K562 (cell line): ENCODE measurements at regions not wholly inside any gene's neighbourhood (a gene's known extent, or its start where the extent isn't known, plus 50 kb on each side); places are given as distances from the start of the nearest gene placed in this dataset.

Experiments
- ATAC-seq: fragments of 200-7000 bp; cut with Tn5 transposase; 3 replicates; pipeline ENCODE4 v1.9.1; 2020; ENCODE audit warnings: moderate library complexity
- BruUV-seq: library from RNA; stranded (reverse); fragments of 400-500 nt; replicated peaks from 2 replicates; lab custom pipeline; 2021; lab: Mats Ljungman, UMichigan
- CTCF ChIA-PET: fragments of 300-600 bp; formaldehyde crosslinking; extraction: SDS; loops from one replicate; lab custom pipeline; 2021; ENCODE audit warnings: low intra/inter-chr PET ratio; lab: Yijun Ruan, JAX
- POLR2A ChIA-PET: fragments of 300-600, 350-650 bp; sonication (Branson Sonifier 250); formaldehyde crosslinking; extraction: SDS; loops from one replicate; lab custom pipeline; 2021; ENCODE audit warnings: antibody characterized with exemption, inconsistent platforms; lab: Yijun Ruan, JAX
- DNase-seq, 4 experiments: peaks; one replicate each; pipeline versions ENCODE4 v3.0.0 to v3.0.0-alpha.2; 2011 to 2018; ENCODE audit warnings: low spot score in 3 of 4, mixed read lengths in 3 of 4; ENCODE audit errors: extremely low read depth in 1 of 4
- FAIRE-seq: peaks from 2 replicates; lab custom pipeline; 2011; peaks lifted over from hg19 to GRCh38; lab: Jason Lieb, UNC
- H2AFZ ChIP-seq: 2 replicates; pipeline ENCODE4 v1.6.0; 2011; ENCODE audit warnings: low read depth, low read length, control low read depth, inconsistent platforms
- H3K27ac ChIP-seq: fragments of 200-600 bp; 3 replicates; pipeline ENCODE4 v1.8.0; 2011; ENCODE audit warnings: low read depth, mild to moderate bottlenecking, control low read depth, inconsistent platforms, low read length, moderate library complexity, mixed read lengths; ENCODE audit errors: extremely low read depth
- H3K27me3 ChIP-seq, 2 experiments: fragments of 300-600 bp in 1 of 2; 2 replicates in 1 of 2; 3 replicates in 1 of 2; pipeline versions ENCODE4 v1.6.0 to v1.8.0; 2011; ENCODE audit warnings: inconsistent platforms in 2 of 2, low read length in 2 of 2, mild to moderate bottlenecking in 1 of 2, mixed read lengths in 1 of 2, moderate library complexity in 1 of 2; ENCODE audit not compliant: control insufficient read depth in 2 of 2, insufficient read depth in 2 of 2
- H3K36me3 ChIP-seq: fragments of 300-600 bp; 3 replicates; pipeline ENCODE4 v1.8.0; 2011; ENCODE audit warnings: mild to moderate bottlenecking, low read length, inconsistent platforms; ENCODE audit not compliant: control insufficient read depth, insufficient read depth
- H3K4me1 ChIP-seq, 2 experiments: fragments of 200-600 bp in 1 of 2; replicated peaks in 1 of 2; 2 replicates in 1 of 2; 3 replicates in 1 of 2; pipeline versions ENCODE4 v1.5.1 to v1.8.0; 2011; ENCODE audit warnings: inconsistent platforms in 2 of 2, low read length in 2 of 2, mild to moderate bottlenecking in 1 of 2, mixed read lengths in 1 of 2, moderate library complexity in 1 of 2; ENCODE audit not compliant: control insufficient read depth in 2 of 2, insufficient read depth in 2 of 2
- H3K4me2 ChIP-seq: 2 replicates; pipeline ENCODE4 v1.6.1; 2011; ENCODE audit warnings: low read length, control low read depth, inconsistent platforms, mixed read lengths; ENCODE audit not compliant: insufficient read depth
- H3K4me3 ChIP-seq: fragments of 200-600 bp; sonication (generic), shearing (Covaris generic); 2 replicates; pipeline ENCODE4 v1.5.1; 2016; ENCODE audit warnings: control low read depth, inconsistent platforms
- H3K79me2 ChIP-seq: fragments of 200-600 bp; 3 replicates; pipeline ENCODE4 v1.8.0; 2011; ENCODE audit warnings: low read length, inconsistent platforms; ENCODE audit not compliant: control insufficient read depth, insufficient read depth
- H3K9ac ChIP-seq, 2 experiments: 2 replicates each; pipeline versions ENCODE4 v1.6.0 to v1.6.1; 2011; ENCODE audit warnings: low read depth in 2 of 2, low read length in 2 of 2, control low read depth in 1 of 2, inconsistent platforms in 1 of 2, mild to moderate bottlenecking in 1 of 2, mixed read lengths in 1 of 2; ENCODE audit not compliant: insufficient read depth in 1 of 2
- H3K9me1 ChIP-seq: one replicate; pipeline ENCODE4 v1.6.0; 2011; ENCODE audit warnings: inconsistent platforms, mild to moderate bottlenecking, low read length, moderate library complexity; ENCODE audit not compliant: control insufficient read depth, insufficient read depth
- H3K9me3 ChIP-seq: replicated peaks from 2 replicates; pipeline ENCODE4 v1.5.1; 2011; ENCODE audit warnings: low read depth, low read length, inconsistent platforms; ENCODE audit not compliant: control insufficient read depth, insufficient read depth
- H4K20me1 ChIP-seq: replicated peaks from 2 replicates; pipeline ENCODE4 v1.6.1; 2011; ENCODE audit warnings: low read length, inconsistent platforms, mixed read lengths; ENCODE audit not compliant: control insufficient read depth, insufficient read depth
- CHD1 ChIP-seq: fragments of 200-600 bp; sonication (generic); IDR thresholded peaks from one replicate; pipeline ENCODE4 v1.6.1; 2012; ENCODE audit warnings: mild to moderate bottlenecking, moderate library complexity, low read length, inconsistent platforms
- EP400 ChIP-seq: fragments of 450-650 bp; IDR thresholded peaks from 2 replicates; pipeline ENCODE4 v1.6.1; 2017; ENCODE audit warnings: antibody characterized with exemption, mild to moderate bottlenecking, moderate library complexity
- SMAD2 ChIP-seq: fragments of 150-350 bp; IDR thresholded peaks from 2 replicates; pipeline ENCODE4 v1.6.1; 2014; ENCODE audit warnings: low read depth, mild to moderate bottlenecking, low read length
- SRSF7 ChIP-seq: fragments of 200-400 bp; formaldehyde crosslinking; optimal IDR thresholded peaks from 2 replicates; pipeline ENCODE3; 2017; ENCODE audit warnings: mild to moderate bottlenecking, low read depth, low read length
- TGIF2 ChIP-seq: sonication (generic); formaldehyde crosslinking; IDR thresholded peaks from 2 replicates; pipeline ENCODE4 v1.8.1; 2022; ENCODE audit warnings: mild to moderate bottlenecking, missing genetic modification reagents, moderate library complexity
- ZBTB8A ChIP-seq: fragments of 450-650 bp; IDR thresholded peaks from 2 replicates; pipeline ENCODE4 v1.6.1; 2018; ENCODE audit warnings: mild to moderate bottlenecking, moderate library complexity; ENCODE audit not compliant: partially characterized antibody
- WGBS: fragments of 100-300 bp; shearing (Covaris generic); methylation state at CpG from one replicate; pipeline ENCODE4 v1.1.6; 2016; ENCODE audit warnings: low coverage, mixed read lengths; ENCODE audit not compliant: insufficient coverage; ENCODE audit errors: missing lambda C conversion rate; 5-methylcytosine and 5-hydroxymethylcytosine counted together
- in situ Hi-C: fragments of 300-500 bp; cut with MboI; formaldehyde crosslinking; loops from 4 replicates; pipeline ENCODE4 v1.15.0; 2018; ENCODE audit warnings: inconsistent platforms, mixed read lengths
- intact Hi-C: fragments of 100-400 bp; cut with micrococcal nuclease; formaldehyde crosslinking; loops from 2 replicates; pipeline ENCODE4 v1.14.2; 2022
- TF ChIP-seq, protein P1 (sequence below), 2 experiments: fragments of 250-450 bp in 1 of 2; fragments of 450-650 bp in 1 of 2; sonication (Bioruptor Pico) in 1 of 2; IDR thresholded peaks; 2 replicates each; pipeline versions ENCODE4 v1.6.1 to v1.8.0; 2016 to 2021; ENCODE audit warnings: mild to moderate bottlenecking in 2 of 2, moderate library complexity in 2 of 2, missing compliant biosample characterization in 1 of 2, missing genetic modification characterization in 1 of 2
- TF ChIP-seq, protein P2 (sequence below): fragments of 250-450 bp; sonication (Bioruptor Pico); IDR thresholded peaks from 2 replicates; pipeline ENCODE4 v1.4.0; 2020

DNA sequence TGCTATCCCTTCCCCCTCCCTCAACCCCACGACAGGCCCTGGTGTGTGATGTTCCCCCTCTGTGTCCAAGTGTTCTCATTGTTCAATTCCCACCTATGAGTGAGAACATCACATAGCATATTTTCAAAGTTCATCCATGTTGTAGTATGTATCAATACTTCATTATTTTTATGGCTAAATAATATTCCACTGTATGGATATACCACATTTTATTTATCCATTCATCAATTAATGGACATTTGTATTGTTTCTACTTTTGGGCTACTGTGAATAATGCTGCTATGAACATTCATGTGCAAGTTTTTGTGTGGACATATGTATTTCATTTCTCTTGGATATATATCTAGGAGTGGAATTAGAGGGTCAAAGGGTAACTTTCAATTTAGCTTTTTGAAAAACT, 58.7 kb upstream of the ARMC2 start:
- no peak overlapping the region for H3K9ac ChIP-seq
- no peak overlapping the region for H3K27ac ChIP-seq
- no peak overlapping the region for H2AFZ ChIP-seq
- TF ChIP-seq CHD1 (no peak), EP400 (no peak), ZBTB8A (no peak), SRSF7 (no peak), TGIF2 (CRISPR knock-in tag) (no peak), SMAD2 (no peak)
- TF ChIP-seq, protein P1, sequence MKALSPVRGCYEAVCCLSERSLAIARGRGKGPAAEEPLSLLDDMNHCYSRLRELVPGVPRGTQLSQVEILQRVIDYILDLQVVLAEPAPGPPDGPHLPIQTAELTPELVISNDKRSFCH (CRISPR knock-in tag; IDR thresholded peaks at IDR 0.05), result no peak
- TF ChIP-seq, protein P1 (tag; IDR thresholded peaks at IDR 0.05), result no peak
- TF ChIP-seq, protein P2, sequence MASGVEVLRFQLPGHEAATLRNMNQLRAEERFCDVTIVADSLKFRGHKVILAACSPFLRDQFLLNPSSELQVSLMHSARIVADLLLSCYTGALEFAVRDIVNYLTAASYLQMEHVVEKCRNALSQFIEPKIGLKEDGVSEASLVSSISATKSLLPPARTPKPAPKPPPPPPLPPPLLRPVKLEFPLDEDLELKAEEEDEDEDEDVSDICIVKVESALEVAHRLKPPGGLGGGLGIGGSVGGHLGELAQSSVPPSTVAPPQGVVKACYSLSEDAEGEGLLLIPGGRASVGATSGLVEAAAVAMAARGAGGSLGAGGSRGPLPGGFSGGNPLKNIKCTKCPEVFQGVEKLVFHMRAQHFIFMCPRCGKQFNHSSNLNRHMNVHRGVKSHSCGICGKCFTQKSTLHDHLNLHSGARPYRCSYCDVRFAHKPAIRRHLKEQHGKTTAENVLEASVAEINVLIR, result no peak
- no TSS peak for BruUV-seq
- POLR2A ChIA-PET, result no interaction called here
- H3K9me1 ChIP-seq, result no peaks in the 10 kb centered on the region
- no peak overlapping the region for H3K4me3 ChIP-seq
- peaks cover 8 to 15% of the 10 kb centered on the region in 2 experiments; a peak in 3 of 5 replicates for H3K27me3 ChIP-seq
- no peaks in the 10 kb centered on the region for H3K36me3 ChIP-seq
- H4K20me1 ChIP-seq, result no peaks in the 10 kb centered on the region
- no peak overlapping the region for H3K4me2 ChIP-seq
- CTCF ChIA-PET, result interaction anchor here (0.7 kb wide), 1 partner anchor 214 kb away, joined by 3 read pairs; no protein-coding TSS in a partner anchor
- intact Hi-C loops, result loop anchor here (10.0 kb wide), 1 partner anchor 105 kb away; no protein-coding TSS in a partner anchor
- in situ Hi-C loops, result no loop called here
- ATAC-seq (no peak), DNase-seq (no peak), FAIRE-seq (no peak)
- no peaks in the 10 kb centered on the region for H3K4me1 ChIP-seq
- whole genome bisulfite sequencing, result 6% methylated on average over 1 of the region's 1 CpG
- H3K9me3 ChIP-seq, result no peaks in the 10 kb centered on the region
- H3K79me2 ChIP-seq, result no peaks in the 10 kb centered on the region
